Stimulated activated CD8-positive, alpha-beta memory T cell treated with anti-CD3 and anti-CD28 coated beads, Interleukin-4, amount 100 ng/mL, for 24 hours (primary cell): ENCODE measurements at regions not wholly inside any gene's neighbourhood (a gene's known extent, or its start where the extent isn't known, plus 50 kb on each side); places are given as distances from the start of the nearest gene placed in this dataset.

Experiments
- DNase-seq: peaks from one replicate; pipeline ENCODE4 v3.0.0-alpha.2; 2020; ENCODE audit warnings: low read depth

DNA sequence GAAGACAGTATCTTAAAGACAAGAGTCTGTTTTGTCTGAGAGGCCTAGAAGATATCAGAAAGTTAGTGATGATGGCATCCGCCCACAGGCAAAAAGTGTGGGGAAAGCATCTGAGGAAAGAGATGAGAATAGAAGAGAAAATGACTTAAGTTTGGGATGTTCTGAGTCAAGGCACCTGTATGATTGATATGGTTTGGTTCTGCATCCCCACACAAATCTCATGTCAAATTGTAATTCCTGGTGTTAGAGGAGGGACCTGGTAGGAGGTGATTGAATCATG is 568.2 kb upstream of the MGMT start:
- DNase-seq: no peak

DNA sequence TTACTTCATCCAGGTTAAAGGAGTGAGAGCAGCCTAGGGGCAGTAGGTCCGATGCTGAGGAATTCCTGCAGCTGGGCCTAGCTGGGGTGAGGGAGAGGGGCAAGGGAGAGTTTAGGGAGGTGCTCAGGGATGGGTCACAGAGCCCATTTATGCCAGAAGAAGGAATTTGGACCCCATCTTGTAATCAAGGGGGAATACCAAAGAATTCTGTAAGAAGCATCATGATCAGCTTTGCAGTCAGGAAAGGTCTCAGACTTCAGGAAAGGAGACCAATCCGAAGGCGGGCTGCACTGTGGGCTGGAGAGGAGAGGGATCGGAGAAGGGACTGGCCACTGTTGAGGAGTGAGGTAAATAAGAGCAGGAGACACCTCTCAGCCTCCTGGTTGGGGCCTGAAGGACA is 566.6 kb upstream of the MGMT start:
- no peak for DNase-seq

DNA sequence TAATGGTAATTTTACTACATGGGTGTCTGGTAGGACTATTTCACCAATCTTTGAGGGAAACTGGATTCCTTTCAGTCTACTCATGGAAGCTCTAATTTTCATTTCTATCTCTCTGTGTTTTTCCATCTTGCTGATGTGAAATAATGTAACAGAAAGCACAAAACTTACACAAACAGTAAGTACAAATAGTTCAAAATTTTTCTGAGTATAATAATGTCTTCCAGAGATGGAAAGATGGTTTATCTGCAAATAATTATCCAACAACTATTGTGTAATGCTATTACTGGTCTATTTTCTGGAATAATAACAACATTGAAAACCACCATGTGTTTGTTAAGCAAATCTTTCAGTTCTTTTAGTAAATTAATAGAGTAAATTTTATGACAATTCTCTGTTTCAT is 565.8 kb upstream of the MGMT start:
- no peak for DNase-seq

DNA sequence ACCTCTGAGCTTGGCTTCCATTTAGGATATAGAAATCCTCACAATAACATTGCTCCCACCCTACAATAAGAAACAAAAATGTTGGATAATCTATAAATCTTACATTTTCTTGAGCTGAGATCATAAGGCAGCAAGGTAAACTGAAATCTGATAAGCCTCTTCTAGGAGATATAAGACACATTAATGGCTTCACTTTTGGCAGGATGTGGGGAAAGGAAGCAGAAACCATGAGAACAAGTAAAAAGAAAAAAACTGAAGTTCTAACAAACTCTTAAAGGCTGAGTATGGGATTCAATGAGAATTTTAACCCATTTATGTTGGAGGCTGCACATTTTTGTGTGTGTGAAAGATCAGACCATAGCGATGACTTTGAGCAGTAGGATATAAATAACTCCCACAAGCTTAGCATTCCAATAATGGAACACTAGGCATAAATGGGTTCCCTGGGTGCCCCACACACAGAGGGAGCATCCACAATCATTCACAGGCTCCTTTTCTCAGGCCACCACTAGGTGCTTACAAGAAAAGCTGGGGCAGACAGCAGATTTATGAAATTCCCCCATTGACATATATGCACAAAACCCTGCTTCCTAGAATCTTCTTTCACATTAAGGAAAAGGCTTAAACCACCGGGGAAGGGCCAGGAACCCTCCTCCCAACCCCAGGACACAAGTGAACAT is 564.9 kb upstream of the MGMT start:
- no peak for DNase-seq

DNA sequence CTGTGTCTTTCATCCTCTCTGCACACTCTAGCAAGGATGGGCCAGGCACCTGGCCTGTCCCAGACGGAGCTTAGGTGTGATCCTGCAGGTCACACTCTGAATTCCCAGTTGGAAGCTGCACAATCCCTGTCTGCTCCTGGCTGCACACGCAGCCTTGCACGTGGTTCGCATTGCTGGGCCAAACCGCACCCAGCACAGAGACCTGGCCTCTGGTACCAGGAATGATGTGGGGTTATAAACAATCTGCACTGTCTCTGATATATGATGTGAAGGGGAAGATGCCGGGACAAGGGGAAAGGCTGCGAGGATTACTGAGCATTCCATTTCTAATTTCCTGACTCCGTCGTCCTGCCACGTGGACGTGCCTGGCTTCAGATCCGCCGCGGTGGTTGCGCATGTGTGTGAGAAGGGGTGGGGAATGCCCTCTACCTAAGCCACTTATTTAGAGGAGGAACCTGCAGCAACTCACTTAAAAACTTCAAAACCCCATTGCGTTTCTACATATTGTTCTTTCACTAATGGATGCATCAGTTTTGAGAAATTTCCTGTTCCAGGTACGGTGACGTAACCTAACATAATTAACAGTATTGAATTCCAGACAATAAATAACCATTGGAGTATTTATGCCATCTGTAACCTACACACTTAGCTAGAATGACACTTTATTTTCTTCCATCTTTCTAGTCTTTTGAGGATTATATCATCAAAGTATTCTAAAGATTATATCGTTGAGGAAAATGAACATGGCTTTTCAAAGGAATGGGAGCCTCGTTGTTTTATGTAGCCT is 559.7 kb upstream of the MGMT start:
- no peak for DNase-seq

DNA sequence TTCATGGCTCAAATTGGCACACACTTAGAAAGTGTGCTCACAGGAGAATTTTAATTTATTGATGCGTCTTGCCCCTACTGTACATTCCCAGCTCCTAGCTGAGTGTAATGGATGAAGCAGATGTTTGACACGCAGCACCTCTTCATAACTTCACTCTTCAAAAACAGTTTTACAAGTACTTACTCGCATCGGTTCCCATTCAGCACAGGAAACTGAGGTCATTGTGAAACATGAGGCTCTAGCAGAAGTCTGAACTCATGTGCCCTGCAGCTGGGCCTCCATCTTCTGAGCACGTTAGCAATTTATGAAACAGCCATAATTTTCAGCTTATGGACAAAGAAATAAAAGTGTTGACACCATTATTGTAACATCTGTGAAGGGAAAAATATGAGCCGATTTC is 558.9 kb upstream of the MGMT start:
- DNase-seq: no peak

DNA sequence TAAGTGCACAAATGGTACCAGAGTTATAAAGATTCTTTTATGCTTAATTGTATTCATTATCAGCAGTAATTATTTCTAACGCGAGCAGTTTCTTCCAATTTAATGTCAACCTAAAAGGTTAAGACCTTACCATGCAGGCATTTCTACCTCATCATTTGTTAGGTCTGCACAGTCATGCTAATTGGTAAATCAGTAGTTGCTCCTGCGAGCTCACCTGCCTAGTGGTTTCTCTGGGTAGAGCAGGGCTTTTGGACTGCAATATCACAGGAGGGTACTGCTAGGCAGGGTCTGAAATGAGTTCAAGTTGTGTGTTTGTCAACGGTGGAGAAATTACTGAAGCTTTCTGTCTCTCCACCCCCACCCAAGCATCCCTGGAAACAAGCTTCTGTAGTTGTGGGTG is 558.5 kb upstream of the MGMT start:
- no peak for DNase-seq

DNA sequence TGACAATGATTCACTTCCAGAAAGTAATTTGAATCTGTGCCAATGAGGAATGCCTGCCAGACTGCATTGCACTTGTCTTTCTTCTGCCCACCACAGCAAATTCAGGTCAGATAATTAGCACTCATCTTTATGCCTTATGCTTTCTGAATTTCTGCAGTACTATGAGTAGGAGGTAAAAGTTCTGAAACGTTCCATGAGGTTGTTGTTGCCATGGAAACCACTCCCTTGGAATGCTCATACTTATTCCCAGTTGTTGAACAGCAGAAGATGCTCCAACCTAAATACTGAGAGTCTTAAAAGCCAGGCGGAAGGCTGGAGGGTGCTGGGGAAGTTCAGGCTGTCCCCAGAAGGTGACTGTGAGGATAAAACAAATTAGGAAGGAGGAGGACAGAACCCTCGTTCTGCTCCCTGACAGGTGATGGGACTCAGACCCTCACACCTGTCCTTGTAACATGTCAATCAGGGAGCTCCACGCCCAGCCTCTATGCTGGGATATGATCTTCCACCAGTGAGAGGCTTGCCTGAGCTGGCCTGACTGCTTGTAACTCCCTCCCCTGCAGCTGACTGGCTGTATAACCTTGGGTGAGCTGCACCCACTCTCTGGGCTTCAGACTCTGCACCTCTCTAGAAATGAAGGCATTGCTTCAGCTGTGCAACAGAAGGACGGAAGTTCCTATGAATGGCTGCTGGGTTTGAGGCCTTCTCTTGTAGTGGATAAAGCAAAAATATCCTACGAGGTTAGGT is 554.3 kb upstream of the MGMT start:
- DNase-seq: no peak

DNA sequence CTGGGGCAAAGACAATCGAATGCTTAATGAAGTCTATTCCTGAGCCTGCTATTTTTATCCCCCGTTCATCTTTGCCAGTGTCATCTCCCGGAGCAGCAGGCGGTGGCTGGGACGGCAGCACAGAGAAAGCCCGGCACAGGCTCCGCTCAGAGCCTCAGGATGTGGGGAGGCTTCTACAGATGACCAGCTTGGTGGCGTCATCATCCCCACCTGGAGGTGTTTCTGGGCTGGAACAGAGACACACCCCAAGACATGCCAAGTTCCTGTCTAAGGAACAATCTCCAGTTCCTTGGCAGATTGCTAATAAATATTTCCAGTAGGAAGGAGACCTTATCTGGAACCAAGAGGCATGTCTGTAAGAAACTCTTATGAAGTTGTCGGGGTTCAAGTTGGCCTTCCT is 552.4 kb upstream of the MGMT start:
- DNase-seq: no peak

DNA sequence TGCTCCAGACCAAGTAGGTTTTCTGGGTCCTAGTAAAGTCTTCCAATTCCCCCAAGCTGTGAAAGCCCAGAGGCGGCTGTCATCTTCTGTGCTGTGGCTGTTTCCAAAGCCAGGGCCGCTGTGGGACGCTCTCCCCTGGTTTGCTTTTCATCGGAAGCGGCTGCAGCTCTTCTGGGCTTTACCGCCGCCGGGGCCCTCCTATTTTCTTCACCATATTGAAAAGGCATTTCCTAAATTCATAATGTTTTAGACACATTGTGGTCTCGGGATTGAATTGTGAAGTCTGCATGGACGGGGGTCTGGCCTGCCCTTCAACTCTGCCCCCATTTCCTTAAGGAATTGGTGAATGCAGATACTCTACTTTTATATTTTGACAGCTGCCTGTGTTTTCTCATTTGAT is 551.4 kb upstream of the MGMT start:
- DNase-seq: no peak

DNA sequence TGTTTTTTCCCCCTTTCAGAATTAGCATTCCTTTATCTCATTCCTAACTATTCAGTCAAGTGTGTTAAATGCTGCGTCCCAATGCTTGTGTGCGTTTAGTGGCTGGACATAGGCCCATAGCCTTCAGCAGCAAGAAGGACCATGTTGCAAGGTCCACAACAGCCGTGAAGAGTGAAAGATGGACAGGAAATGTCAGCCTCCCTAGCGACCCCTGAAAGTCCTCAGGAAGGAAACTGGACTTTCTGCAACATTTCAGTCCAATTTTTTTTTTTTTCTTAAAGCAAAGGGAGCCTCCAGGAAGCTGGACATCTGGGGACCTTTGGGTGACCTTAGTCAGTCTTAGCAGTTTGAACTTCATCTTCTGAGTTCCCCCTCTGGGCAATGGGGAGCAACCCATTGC is 550.7 kb upstream of the MGMT start:
- DNase-seq: no peak

DNA sequence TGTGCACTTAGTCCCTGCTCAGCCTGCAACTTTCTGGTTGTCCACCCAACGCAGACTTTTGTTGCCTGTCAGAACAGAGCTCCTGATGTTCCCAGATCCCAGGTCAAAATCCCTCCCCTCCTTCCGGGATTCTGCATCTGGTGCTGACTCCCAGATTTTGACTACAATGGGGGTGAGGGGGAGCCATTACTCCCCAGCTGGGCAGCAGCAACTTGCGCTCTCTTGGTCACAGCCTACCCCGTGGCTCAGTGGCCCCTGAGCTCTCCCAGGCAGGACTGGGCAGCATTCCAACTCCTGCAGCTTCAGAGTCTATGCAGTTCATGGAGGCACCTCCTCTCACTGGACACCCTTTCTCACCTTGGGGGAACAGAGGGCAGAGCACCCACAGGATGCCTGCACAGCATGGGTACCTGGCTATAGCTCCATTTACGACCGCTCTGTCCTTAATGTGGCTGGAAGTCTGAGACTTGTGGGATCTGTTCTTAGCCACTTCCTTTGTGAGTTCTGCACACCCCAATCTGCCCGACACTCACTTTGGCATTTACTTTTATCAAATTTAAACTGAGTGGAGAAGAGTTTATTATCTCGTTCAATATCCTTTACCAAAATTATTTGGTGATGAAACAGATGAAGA is 545.5 kb upstream of the MGMT start:
- no peak for DNase-seq

DNA sequence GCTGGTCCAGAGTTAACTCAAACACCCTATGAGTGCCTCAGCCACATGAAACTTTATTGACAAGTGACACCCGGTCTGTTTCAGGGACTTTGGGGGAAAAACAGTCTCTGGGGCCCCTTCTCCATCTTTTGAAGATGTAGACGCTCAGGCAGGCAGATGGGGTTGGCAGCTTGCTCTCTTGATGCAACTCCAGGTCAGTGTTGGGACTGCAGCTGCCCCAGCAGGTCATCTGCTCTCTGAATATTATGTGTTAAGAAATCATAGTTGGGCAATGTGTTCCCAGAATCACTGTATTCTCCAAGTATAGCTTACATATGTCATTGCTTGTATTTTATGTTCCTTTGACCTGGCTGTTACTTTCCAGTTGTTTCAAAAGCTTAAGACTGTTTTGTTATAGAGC is 544.9 kb upstream of the MGMT start:
- no peak for DNase-seq

DNA sequence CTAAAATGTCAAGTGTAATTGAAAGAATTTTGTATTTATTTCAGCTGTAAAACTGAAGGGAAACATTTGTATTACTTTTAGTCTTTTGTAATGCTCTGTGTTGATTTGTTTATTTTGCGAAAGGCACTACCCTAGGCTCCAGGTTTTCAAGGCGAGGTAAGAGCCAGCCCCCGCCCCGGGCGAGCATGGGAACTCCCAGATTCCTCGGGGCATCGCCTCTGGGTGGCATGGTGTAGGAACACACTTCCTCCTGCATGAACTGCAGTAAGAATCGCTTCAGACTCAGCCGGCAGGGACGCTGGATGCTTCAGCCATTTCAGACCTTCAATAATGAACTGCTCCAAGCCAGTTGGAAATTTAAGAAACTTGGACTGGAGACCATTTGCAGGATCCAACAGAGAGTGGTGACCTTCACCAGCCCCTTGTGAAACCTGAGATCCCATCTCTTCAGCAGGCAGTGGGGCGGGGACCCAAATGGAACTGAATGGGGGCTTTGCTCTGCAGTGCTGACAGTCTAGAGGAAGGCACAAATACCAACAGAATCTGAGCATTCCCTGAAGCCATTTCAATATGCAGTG is 544.3 kb upstream of the MGMT start:
- DNase-seq: no peak

DNA sequence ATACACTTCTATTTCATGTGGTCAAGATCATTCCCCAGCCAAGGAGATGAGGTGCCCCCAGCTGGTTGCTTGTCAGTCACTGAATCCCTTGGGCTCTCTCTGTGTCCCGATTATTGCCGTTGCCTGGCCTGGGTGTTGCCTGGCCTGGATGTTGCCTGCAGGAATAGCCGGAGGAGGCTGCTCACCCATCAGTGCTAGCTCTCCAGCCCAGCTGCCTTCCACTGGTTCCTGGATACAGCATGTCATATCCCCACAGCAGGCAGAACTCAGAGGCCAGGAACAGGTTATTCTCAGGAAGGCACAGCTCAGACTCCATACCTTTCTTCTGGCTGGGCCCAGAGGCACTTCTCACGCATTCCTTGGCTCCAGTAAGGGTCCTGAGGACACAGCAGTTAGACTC is 542.1 kb upstream of the MGMT start:
- no peak for DNase-seq

DNA sequence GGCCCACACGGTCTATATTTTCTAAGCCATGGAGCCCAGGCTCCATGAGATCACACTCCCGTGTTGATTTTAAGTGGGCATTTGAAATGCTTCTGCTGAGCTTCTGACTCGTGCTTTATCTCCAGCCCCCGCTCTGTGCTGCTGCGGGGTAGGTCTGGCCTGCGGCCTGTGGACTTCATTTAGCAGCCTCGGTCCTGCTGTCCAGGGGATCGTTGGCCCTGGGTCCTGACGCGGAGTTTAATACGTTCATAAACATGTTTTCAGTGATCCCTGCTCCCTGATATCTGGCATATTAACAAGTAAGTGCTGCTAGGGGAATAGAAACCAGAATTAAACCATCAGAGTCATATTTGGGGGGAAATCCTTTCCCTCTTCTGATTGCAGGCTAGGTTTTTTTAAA is 540.3 kb upstream of the MGMT start:
- no peak for DNase-seq

DNA sequence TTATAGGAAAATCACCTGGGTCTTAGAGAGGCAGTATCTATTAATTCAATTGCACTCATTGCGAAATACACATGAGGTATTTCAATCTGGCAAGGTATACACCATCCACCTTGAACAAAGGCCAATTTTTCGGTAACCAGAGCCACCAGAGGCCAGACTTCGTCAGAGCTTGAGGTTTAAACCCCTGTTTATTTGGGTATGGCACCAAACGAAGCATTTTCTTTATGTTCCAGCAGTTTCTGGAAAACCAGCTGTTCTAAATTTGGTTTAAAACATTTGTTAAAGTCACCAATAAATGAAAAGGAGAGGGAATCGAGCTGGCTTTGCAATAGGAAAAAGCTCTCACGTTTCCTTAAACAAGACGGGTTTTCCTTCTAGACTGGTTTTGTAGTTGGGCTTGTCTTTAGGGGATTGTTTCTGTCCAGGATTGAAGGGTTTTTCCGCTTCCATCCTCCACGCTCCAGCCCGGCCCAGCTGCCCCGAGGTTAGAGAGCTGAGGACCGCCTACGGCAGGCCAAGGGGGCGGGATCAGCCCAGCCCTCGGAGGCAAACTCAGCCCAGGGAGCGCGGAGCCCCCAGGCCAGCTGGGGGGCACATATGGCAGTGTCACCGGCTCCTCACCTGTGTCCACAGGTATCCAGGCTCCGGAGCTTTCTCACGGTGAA is 539.4 kb upstream of the MGMT start:
- DNase-seq: no peak

DNA sequence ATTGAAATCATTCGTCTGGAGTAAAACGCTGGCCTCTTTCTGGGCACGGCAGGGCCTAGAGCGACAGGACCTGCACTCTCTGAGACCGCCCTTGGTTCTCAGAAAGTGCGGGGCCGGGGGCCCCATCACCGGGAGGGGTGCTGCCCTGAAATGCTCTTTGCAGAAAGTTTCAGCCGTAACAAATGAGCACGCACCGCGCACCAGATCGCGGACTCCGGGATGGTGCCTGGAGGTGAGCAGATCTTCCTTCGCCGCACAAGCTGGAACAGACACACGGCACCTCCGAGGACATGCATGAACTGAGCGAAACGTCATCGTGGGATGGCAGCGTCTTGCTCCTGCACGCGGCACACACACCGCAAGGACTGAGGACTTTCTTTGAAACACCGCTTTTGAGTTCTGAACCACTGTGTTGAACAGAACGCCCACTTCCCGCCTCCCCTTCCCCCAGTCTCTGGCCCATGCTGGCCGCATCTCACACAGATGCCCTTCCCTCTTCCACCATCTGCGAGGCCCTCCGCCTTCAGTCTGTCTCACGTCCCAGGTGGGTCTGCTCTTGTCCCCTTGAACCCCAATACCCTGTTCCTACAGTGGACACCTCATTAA is 538.7 kb upstream of the MGMT start:
- no peak for DNase-seq

DNA sequence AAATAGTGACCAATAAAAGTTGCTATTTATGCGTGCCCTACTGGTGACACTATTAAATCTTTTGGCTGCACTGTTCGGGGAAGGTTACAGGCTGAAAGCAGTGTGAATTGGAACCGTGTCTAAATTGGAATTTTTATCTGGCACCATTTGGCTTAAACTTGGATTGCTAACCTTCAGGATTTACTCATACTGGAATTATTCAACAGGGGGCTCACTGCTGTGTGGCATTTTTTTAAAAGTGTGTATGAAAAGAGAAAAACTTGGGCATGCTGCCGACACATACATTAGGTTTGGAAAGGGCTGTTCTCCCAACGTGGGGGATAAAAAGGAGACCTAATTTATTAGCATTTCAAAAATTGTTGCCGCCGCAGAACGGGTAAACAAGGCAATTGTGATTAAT is 537.9 kb upstream of the MGMT start:
- DNase-seq: no peak

DNA sequence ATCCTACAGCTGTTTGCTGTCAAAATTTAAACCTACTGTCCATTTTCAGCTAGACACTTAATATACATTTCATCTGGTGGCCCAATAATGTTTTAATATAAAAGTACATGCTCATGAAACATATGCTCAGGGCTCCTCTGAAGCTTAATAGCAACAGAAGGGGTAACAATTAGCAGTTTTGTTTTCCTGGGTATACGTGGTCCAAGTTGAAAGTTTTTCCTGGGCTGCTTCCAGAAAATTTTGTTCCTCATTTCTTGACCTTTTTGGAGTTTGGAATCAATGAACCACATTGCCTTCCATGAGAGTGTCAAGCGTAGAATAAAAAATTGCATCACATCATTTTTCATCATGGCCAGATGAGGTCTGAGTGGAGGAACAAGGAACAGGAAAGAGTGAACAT is 537.3 kb upstream of the MGMT start:
- DNase-seq: no peak

DNA sequence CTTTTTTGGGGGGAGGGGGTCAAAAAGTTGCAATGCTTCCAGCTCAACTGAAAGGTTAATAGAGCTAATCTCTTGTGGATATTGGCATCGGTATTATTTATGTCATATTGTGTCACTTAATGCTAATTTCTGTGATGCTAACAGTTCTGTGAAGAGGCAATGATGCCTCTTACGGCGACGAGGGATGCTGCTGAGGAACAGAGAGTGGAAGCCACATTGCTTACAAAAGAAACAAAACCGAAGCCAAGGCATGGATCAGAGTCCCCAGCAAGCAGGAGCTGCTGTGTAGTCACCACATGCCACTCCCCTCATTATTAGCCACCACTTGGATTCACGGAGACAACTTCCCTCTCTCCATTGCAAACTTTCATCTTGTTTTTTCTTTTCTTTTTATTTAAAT is 536.5 kb upstream of the MGMT start:
- no peak for DNase-seq
